ENCODE measurements at regions not wholly inside any gene's neighbourhood (a gene's known extent, or its start where the extent isn't known, plus 50 kb on each side); places are given as distances from the start of the nearest gene placed in this dataset.

DNA sequence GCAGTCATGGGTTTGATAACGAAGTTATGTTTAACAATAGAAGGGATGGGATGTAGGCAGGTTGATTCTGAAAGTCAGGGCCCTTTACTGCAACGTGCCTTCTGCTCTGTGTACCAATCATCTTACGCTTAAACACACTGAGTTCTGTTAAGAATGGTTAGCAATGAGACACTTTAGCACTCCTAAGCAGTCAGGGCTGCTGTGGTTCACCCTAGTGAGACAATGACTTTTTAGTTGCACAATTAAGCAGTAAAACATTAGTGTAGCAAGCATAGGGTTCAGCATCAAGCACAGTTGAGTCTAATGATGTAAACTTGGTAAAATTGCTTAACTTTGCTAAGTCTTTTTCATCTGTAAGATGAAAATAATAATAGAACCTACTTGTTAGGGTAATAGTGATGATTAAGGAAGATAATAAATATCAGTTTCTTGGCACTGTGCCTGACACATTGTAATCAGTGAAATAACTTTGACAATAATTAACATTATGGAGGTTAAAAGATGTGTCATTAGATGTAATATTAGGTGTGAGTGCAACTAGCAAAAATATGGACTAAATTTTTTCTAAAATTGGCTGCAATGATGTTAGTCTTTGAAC, 484.2 kb upstream of the THBS1 start:
- no peak overlapping the region for H3K27ac ChIP-seq
- no peaks in the 10 kb centered on the region for H3K36me3 ChIP-seq
- DNase-seq, result no peak
- intact Hi-C loops (cut with DNase I; ENCODE audit: low total_unique reads), result no loop called here
- H3K27me3 ChIP-seq, result no peaks in the 10 kb centered on the region
- no peak overlapping the region for H3K4me3 ChIP-seq
- no peaks in the 10 kb centered on the region for H3K9me3 ChIP-seq
- TF ChIP-seq CTCF (IDR thresholded peaks at IDR 0.05), result no peak
- H3K4me1 ChIP-seq, result no peaks in the 10 kb centered on the region

DNA sequence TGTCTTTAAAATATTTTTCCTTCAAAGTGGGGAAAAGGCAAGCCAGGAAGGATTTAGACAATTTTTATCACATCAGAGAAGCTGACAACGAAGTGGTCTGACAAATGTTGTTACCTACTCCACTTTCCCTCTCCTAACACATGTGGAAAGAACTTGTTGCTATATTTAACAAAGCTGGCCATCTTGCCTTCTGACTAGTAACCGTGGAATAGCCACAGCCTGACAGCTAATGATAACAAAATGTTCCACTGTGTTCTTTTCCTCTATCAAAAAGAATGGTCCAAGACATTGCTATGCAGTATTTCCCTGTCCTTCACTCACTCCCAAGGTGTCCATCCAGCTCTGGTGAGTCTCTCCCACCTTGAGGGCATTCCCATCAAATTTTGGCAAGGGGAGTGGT, 481.4 kb upstream of the THBS1 start:
- H3K36me3 ChIP-seq, result no peaks in the 10 kb centered on the region
- H3K4me1 ChIP-seq, result no peaks in the 10 kb centered on the region
- no peak overlapping the region for H3K27ac ChIP-seq
- DNase-seq, result no peak
- TF ChIP-seq CTCF (IDR thresholded peaks at IDR 0.05), result no peak
- no peak overlapping the region for H3K4me3 ChIP-seq
- H3K9me3 ChIP-seq, result no peaks in the 10 kb centered on the region
- H3K27me3 ChIP-seq, result no peaks in the 10 kb centered on the region
- intact Hi-C loops (cut with DNase I; ENCODE audit: low total_unique reads), result no loop called here

DNA sequence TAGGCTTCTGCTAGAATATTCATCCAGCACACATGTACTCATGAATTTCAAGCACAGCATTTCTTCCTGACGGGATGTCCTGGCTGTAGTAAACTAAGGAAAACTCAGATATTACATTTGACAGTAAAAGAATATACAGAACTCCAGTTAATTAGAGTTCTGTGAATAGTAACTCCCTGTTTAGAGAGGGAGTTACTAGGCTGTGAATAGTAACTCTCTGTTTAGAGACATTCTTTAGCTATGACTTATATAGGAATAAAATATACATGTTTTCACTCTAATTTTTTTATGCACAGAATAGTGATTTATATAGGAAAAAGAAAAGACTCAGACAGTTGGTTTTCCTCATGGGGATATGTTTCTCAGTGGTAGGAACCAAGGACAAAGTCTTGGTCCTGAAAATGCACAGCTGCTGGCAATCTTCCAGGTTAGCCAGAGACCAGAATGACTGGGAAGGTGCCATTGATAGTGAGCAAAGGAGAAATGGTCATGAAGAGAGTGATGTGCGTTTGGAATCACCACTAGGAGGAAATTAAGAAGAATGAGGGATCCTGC, 480.7 kb upstream of the THBS1 start:
- Histone ChIP-seq H3K4me1 (no peaks in the 10 kb centered on the region), H3K9me3 (no peaks in the 10 kb centered on the region), H3K36me3 (no peaks in the 10 kb centered on the region), H3K4me3 (no peak overlapping the region), H3K27ac (no peak overlapping the region), H3K27me3 (no peaks in the 10 kb centered on the region)
- intact Hi-C loops (cut with DNase I; ENCODE audit: low total_unique reads), result no loop called here
- no peak for DNase-seq
- no peak for TF ChIP-seq CTCF (IDR thresholded peaks at IDR 0.05)

DNA sequence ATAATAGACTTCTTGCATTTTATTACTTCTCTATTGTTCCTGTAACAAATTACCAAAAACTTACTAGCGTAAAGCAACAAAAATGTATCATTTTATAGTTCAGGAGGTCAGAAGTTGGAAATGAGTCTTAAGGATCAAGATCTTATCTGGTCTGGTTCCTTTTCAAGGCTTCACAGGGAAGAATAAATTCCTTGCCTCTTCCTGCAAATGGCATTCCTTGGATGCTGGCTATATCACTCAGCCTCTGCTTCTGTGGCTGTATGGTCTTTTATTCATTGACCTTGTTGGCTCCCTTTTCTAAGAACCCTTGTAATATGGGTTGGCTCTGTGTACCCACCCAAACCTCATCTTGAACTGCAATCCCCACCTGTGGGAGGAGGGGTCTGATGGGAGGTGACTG, 478.4 kb upstream of the THBS1 start:
- Histone ChIP-seq H3K27me3 (no peaks in the 10 kb centered on the region), H3K4me1 (no peaks in the 10 kb centered on the region), H3K9me3 (no peaks in the 10 kb centered on the region), H3K4me3 (no peak overlapping the region), H3K36me3 (no peaks in the 10 kb centered on the region), H3K27ac (no peak overlapping the region)
- intact Hi-C loops (cut with DNase I; ENCODE audit: low total_unique reads), result no loop called here
- no peak for TF ChIP-seq CTCF (IDR thresholded peaks at IDR 0.05)
- no peak for DNase-seq

DNA sequence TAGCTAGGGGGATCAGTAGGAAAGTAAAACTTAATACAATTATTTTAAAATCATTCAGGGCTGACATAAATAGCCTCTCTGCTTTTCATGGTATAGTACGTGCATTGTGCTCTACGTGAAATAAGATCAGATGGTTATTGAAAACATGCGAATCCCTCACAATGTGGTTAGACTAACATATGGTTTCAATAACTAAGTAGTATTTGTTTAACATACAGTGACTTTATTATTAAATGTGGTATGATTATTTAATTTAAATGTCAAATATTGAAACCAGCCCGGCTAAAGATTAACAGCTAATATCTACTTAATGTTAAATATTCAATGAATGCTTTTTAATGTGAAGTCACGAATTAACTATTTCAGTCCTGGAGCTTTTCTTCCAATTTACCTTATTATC, 473.9 kb upstream of the THBS1 start:
- intact Hi-C loops (cut with DNase I; ENCODE audit: low total_unique reads), result no loop called here
- TF ChIP-seq CTCF (IDR thresholded peaks at IDR 0.05), result no peak
- H3K4me3 ChIP-seq, result no peak overlapping the region
- H3K9me3 ChIP-seq, result no peaks in the 10 kb centered on the region
- no peaks in the 10 kb centered on the region for H3K27me3 ChIP-seq
- no peaks in the 10 kb centered on the region for H3K4me1 ChIP-seq
- no peak for DNase-seq
- H3K27ac ChIP-seq, result no peak overlapping the region
- H3K36me3 ChIP-seq, result no peaks in the 10 kb centered on the region

- H3K27ac ChIP-seq, result no peak overlapping the region
- intact Hi-C loops (cut with DNase I; ENCODE audit: low total_unique reads), result no loop called here
- no peak overlapping the region for H3K4me3 ChIP-seq
- no peak for DNase-seq
- no peaks in the 10 kb centered on the region for H3K9me3 ChIP-seq
- no peaks in the 10 kb centered on the region for H3K4me1 ChIP-seq
- H3K36me3 ChIP-seq, result no peaks in the 10 kb centered on the region
- no peak for TF ChIP-seq CTCF (IDR thresholded peaks at IDR 0.05)
- no peaks in the 10 kb centered on the region for H3K27me3 ChIP-seq
These were observed 472.9 kb upstream of the THBS1 start for GRCh38 chr15:39108021-39108420.
